GM06990 (cell line): ENCODE measurements at regions not wholly inside any gene's neighbourhood (a gene's known extent, or its start where the extent isn't known, plus 50 kb on each side); places are given as distances from the start of the nearest gene placed in this dataset.
"Not testable (repeated sequence)": the region's sequence is repeated elsewhere in the genome, so short reads cannot be mapped to it uniquely, and the experiment has no call there.

Experiments
- DNase-seq: peaks from one replicate; pipeline ENCODE4 v3.0.0-alpha.2; 2011; ENCODE audit not compliant: insufficient read length; ENCODE audit errors: extremely low read depth
- H3K27me3 ChIP-seq: replicated peaks from 2 replicates; pipeline ENCODE4 v1.6.0; 2011; ENCODE audit warnings: low read length; ENCODE audit not compliant: control insufficient read depth, insufficient read depth
- H3K36me3 ChIP-seq: 2 replicates; pipeline ENCODE4 v1.5.1; 2011; ENCODE audit warnings: low read length; ENCODE audit not compliant: control insufficient read depth, insufficient read depth
- H3K4me3 ChIP-seq: replicated peaks from 2 replicates; pipeline ENCODE4 v1.5.1; 2011; ENCODE audit warnings: low read depth, mild to moderate bottlenecking, control low read depth, low read length
- CTCF ChIP-seq: IDR thresholded peaks from 2 replicates; pipeline ENCODE4 v1.5.1; 2011; ENCODE audit warnings: low read length, control low read depth, mild to moderate bottlenecking, inconsistent platforms; ENCODE audit not compliant: insufficient read depth, poor library complexity, severe bottlenecking

- no peaks in the 10 kb centered on the region for H3K36me3 ChIP-seq
- no peak for TF ChIP-seq CTCF
- H3K4me3 ChIP-seq = no peak overlapping the region
- no peaks in the 10 kb centered on the region for H3K27me3 ChIP-seq
- DNase-seq = no peak
Measured at GRCh38 chr9:108049026-108049607, 559.5 kb upstream of the KLF4 start.

- no peak overlapping the region for H3K4me3 ChIP-seq
Measured at GRCh38 chr9:108048406-108049025, 558.9 kb upstream of the KLF4 start.

DNA sequence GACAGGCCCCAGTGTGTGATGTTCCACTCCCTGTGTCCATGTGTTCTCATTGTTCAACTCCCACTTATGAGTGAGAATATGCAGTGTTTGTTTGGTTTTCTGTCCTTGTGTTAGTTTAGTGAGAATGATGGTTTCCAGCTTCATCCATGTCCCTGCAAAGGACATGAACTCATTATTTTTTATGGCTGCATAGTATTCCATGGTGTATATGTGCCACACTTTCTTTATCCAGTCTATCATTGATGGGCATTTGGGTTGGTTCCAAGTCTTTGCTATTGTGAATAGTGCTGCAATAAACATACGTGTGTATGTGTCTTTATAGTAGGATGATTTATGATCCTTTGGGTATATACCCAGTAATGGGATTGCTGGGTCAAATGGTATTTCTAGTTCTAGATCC is 558.2 kb upstream of the KLF4 start:
- H3K36me3 ChIP-seq, DNase-seq, H3K4me3 ChIP-seq, H3K27me3 ChIP-seq: not testable (repeated sequence)

More at GRCh38 chr9:108048406-108049025, 558.9 kb upstream of the KLF4 start:
- Histone ChIP-seq H3K27me3 (no peaks in the 10 kb centered on the region), H3K36me3 (no peaks in the 10 kb centered on the region)
- no peak for TF ChIP-seq CTCF
- DNase-seq = no peak

- Histone ChIP-seq H3K36me3 (no peaks in the 10 kb centered on the region), H3K27me3 (no peaks in the 10 kb centered on the region), H3K4me3 (no peak overlapping the region)
- DNase-seq = no peak
- TF ChIP-seq CTCF = no peak
Measured at GRCh38 chr9:108047264-108047663, 557.7 kb upstream of the KLF4 start.

DNA sequence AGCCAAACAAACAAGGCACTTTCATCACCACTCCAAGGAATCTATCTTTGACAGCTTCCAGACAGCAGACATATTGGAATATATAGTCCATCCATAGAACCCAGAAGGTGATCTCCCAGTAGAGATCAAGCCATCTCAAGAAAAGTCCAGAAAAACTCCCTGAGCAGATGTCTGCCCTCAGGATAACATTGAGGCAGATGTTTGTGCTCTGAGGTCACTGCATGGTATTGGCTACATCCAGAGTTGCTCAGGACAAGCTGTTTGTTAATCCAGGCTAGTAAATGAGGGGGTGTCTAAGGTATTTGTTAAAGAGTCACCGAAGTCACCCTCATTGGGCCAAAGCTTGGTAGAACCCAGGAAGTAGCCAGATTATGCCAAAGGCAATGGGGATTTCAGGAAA is 556.3 kb upstream of the KLF4 start:
- no peak for TF ChIP-seq CTCF
- Histone ChIP-seq H3K36me3 (no peaks in the 10 kb centered on the region), H3K27me3 (no peaks in the 10 kb centered on the region), H3K4me3 (no peak overlapping the region)
- no peak for DNase-seq

GRCh38 chr9:108043585-108043984 is 554.0 kb upstream of the KLF4 start:
- DNase-seq = no peak

More at GRCh38 chr9:108043585-108043984, 554.0 kb upstream of the KLF4 start:
- H3K4me3 ChIP-seq = no peak overlapping the region
- no peak for TF ChIP-seq CTCF
- no peaks in the 10 kb centered on the region for H3K36me3 ChIP-seq
- no peaks in the 10 kb centered on the region for H3K27me3 ChIP-seq
